DMS 273 treated with DMSO at 0.1 percent for 48 hours (cell line): ENCODE measurements at regions not wholly inside any gene's neighbourhood (a gene's known extent, or its start where the extent isn't known, plus 50 kb on each side); places are given as distances from the start of the nearest gene placed in this dataset.
"Not testable (repeated sequence)": the region's sequence is repeated elsewhere in the genome, so short reads cannot be mapped to it uniquely, and the experiment has no call there.

Experiments
- DNase-seq: peaks from one replicate; lab custom pipeline; 2025; lab: John Stamatoyannopoulos, UW

DNA sequence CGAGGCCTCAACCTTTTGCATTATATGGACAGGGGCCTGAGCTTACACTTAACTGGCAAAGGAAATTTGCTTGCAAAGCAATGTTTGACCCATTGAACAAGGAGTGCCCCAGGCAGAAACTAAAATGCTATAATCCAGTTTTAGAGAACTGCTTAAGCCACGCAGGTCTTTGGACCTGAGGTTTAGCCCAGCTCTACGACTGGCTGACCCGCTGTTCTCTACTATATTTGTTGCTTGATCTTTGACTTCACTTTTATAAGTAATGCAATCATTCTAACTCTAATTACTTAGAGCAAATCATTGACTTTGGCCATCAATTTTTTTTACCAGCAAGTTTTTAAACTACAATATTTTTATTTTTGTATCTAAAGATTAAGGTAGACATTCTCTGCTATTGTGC lies 268.8 kb downstream of the MREG start:
- no peak for DNase-seq

DNA sequence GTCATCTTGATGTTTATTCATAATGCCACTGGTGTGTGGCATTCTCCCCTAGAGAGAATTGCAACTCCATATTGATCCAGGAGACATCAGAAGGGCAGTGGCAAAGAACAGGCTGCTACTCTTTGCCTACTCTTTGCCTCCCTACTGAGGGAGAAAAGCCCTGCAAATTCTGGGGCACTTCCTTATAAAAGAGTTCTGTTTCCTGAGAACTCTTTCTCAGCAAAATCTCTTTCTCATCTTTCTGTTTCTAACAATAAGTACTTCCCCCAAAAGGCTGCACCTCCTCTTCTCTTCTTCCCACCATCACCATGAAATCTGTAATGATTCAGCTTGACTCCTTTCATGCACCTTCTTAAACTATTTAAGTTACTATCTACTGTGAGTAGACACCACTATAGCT lies 270.3 kb downstream of the MREG start:
- DNase-seq: no peak

DNA sequence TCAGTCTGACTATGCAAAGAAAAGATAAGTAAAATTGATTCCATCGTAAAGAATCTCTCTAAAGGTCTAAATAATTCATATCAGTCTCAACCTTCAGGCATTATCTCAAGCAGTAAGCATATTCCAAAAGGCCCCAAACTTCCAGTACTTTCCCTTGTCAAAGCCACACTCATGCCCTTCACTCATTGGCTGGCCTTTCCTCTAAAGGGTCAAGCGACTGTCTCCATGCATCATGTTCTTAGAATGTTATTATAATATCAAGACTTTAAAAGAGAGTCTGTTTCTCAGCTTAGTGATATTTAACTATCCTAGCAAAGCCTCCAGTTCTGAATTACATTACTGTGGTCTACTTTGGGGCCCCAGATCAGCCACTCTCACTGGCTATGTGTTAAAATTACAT lies 271.3 kb downstream of the MREG start:
- DNase-seq: no peak

DNA sequence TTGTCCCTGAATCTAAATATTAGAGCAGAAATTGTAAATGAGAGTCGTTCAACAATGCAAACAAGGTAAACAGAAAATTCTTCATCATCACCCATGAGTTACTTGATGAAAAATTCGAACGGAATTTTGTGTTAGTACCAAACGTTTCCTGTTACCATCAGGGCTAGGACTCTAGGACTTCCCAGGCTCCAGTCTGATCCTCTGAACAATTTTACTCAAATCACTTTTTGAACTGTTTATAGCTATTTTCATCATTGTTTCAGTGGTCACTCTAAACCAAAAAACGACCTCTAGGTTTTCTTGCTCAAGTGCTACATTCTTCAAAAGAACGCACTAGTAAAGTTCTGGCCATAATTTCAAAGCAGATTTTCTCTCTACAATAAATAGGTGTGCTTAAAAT lies 273.3 kb downstream of the MREG start:
- DNase-seq: no peak

DNA sequence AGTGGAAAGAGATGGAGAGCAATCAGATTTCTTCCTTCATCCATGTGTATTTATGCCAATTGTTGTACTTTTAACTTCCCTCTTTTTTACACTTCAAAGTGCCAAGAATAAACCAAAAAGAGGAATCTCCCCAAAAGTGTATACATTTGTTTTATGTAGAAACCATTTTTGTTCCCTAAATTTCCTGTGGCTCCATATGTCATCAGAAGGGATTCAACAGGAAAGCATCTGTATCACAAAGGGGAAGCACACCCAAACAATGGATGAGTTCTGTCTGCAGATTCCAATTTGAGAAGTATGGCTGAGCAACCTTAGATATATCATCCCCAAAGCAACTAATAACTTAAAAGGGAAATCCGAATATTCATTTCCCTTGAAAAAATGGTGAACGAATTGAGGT lies 275.0 kb downstream of the MREG start:
- DNase-seq: no peak

DNA sequence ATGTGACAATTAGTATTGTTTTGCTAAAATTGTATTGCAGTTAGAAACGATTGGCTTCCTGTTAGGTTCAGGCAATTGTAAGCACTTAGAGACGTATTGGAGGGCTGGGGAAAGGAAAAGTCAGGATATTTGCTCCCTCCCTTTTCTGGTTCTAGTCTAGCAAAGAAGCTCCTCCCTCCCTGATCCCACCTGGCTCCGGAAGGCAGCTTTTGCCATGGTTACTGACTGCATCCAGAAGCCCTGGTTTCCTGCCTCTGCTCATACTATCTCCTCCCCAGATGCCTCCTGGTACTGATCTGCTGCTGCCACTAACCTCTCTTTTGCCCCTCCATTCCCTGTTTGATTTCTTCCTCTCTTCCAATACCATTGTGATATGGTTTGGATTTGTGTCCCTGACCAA lies 275.9 kb downstream of the MREG start:
- no peak for DNase-seq

DNA sequence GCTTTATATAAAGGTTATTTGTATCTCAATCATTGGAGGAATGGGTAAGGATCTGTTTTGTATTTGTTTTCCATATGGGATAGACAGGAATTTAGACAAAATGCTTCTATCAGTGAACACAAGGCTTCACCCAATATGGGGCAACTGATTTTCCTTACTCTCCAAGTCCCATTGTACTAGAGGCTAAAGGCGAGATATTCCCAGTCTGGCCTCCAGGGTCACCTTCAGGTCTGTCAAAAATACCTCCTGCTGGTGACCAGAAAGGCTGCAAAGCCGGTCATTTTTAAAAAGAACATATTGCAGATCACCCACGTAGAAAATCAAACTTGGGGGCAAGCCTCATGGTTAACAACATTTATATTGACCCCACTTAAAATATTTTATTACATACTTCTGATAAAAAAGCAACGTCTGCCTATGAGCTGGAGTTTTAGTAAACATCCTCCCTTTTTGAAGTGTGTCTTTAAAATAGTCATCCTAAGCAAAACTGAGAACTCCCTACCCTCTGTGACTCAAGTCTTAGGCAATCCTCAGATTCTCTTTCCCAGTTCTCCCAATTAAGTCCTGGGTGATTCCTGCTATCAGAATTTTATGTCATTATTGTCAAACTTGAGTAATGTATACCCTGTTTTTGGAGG lies 276.6 kb downstream of the MREG start:
- DNase-seq: no peak

DNA sequence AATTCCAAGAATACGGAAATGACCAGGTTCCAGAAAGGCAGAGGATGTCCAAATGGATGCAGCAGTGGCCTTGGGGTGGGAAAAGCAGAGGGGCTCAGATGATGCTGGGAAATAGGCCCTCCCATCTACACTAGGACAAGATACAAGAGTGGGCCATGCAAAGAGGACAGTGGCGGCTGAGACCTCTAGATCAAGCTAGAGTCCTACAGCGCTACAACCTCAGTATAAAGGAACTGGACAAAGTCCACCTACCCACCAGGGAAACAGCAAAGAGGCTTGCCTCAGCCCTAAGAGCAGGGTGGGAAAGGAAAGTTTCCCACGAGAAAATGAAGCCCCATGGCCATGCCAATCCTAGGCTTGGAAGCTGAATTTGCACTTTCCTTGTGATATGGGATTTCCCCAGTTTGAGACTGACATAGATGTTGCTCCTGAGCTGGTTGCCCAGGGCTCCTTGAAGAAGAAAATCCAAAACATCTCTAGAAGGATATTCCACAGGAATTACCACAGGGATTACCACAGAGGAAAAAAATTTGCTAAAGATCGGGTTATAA lies 282.2 kb downstream of the MREG start:
- no peak for DNase-seq

DNA sequence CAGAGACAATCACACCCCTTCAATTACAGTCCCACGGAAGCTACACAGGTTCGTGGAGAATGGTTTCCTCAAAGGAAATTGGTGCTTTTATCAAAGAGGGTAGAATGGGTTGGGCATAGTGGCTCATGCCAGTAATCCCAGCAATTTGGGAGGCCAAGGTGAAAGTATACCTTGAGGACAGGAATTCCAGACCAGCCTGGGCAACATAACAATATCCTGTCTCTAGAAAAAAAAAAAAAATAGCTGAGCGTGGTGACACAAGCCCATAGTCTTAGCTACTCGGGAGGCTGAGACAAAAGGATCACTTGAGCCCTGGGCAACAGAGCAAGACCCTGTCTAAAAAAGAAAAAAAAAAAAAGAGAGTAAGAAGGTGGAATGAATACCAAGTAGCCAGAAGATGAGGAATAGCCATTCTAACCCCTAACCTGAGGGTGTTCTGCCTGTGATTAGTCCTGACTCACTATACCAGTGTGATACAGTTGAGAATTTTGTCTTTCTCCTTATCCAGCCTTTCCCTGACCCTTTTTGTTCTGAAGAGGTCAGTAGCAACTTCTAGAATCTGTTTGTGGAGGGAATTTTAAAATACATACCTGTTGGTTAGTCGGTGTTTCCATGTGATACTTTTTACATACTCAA lies 283.2 kb downstream of the MREG start:
- no peak for DNase-seq

DNA sequence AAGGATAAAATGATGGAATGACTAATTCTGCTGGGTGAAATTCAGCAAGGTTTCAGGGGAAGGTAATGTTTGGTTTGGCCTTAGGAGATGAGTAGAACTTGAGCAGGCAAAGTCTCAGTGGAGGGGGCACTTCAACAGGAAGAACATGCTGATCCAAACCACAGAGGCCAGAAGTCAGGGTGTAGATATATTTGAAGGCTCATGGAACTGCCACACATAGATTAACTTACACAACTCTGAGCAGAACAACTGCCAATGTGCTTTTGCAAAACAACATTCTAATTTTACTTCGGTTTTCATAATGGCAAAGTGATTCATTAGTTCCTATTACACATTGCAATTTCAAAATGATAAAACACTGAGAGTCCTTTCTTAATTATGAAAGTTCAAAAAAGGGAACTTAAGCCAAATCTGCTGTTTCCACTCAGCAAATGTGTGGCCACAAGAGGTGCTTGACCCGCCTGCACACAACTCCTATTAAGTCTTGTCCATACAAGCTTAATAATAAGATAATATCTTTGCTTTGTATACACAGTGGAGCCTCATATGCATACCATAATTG lies 284.8 kb downstream of the MREG start:
- no peak for DNase-seq

DNA sequence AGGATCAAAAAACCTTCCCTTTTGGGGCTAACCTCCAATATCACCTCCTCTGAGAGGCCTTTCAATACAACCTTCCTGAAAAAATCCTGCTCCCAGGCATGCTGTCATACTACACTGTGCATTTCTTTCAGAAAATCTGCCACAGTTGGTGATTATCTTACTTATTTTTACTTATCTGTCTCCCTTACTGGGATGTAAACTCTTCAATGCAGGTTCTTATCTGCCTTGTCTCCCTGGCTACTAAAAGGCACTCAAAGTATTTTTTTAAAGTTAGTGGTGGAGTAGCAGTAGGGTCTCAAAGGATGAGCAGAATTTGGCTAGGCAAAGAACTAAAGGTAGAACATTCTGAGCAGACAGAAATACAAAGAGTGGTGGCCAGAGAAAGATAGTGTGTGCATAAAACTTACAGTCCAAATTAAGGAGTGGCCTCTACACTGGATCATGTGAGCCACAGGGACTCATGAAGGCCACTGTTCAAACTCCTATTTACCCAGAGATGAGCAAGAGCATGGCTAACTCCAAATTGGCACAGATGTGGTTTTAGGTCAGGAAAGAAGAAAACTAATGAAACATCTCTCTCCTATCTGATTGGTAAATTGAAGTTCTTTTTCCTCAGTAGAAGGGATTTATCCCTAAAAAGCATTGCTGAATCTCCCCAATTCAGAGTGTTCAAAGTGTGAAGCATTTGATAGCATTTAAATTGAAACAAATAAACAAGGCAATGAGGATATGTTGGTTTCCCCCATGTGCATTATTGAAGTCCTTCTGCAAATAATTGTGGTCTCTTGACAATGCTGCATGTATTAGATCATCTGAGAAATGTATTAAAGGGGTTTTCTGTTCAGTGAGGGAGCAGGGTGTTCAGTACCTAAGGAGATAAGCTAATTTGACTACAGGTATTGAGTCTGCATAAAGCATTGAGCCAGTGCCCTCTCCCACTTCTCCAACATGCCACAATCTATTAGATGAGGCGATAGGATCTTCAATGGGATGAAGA lies 285.5 kb downstream of the MREG start:
- no peak for DNase-seq

DNA sequence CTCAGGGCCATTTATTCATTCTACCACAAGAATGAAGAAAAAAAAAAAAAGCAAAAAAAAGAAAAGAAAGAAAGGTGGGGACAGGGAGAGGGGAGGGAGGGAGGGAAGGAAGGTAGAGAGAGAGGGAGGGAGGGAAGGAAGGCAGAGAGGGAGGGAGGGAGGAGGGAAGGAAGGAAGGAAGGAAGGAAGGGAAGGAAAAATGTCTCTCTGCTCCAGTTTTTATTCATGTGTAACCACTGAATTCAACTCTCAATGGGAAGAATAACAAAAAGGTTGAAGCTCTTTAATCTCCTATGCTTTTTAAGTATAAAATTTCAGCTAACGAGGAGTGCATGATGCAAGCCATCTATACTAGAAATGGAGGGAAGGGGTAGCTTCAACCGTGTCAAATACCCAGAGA lies 287.3 kb downstream of the MREG start:
- DNase-seq: no peak

DNA sequence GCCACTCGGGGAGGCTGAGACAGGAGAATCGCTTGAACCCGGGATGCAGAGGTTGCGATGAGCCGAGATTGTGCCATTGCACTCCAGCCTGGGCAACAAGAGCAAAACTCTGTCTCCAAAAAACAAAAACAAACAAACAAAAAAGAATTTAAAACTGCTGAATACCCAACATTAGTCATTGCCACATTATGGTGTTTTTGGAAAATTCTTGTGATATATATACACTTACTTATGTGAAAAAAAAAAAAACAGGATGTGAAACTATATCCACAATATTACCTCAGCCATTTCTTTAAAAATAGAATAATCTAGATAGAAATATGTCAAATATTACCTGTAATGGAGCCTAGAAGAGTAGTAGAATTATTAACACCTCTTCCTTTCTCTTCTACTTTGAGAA lies 288.3 kb upstream of the FN1 start:
- DNase-seq: no peak

DNA sequence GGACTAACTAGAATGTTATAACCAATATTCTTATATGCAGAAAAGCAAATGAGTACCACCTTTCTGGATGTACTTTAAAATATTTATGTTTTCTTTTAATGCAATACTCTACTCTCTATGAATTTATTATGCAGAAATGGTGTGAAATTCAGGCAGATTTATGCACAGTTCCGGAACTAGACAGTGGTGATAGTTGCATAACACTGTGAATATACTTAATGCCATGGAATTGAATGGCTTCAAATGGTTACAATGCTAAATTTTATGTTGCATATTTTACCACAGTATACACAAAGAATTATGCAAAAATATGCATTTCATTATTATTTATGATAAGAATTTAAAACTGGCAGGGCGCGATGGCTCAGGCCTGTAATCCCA lies 287.8 kb upstream of the FN1 start:
- no peak for DNase-seq

DNA sequence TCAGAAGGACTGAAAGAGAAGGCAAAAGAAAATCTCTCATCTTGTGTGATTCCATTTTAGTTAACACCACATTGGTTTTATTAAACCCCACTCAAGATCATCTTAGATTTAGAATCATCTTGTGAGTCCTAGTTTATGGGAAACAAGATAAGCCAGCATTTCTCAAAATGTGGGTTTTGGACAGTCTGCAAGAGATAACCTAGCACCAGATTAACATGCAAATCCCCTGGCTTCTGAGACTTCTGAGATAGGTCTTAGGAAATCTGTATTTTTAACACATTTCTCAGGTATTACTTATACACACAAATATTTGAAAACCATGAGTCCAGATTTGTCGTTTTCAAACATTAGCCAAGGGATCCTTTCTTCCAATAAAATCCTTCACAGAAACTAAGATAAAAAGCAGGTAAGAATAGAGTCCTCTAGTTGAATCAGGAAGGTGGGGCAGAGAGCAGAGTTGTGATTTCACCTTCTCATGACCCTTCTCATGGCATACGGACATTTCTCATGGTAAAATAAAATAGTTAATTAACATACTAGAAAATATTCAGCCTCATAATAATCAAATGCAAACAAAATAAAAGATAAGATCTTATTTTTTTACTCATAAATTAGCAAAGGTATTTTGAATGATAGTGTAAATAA lies 287.2 kb upstream of the FN1 start:
- DNase-seq: no peak

DNA sequence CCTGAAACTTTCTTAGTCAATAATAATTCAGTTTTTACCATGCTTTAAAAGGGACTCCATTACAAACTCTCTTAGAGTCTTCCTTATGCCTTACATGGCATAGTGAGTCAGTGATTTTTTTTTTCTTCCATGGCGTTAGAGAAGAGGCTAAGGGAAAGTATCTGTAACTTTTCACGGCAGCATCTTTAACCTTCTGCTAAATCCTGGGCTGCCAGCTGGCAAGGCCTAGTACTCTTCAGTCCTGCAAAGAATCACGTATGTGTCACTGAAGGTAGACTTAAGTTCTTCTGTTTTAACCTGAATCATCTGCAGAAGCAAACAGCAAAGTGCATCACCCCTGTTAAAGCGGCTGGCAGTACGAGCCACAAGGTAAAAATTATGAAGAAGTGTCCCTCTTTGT lies 286.3 kb upstream of the FN1 start:
- no peak for DNase-seq

DNA sequence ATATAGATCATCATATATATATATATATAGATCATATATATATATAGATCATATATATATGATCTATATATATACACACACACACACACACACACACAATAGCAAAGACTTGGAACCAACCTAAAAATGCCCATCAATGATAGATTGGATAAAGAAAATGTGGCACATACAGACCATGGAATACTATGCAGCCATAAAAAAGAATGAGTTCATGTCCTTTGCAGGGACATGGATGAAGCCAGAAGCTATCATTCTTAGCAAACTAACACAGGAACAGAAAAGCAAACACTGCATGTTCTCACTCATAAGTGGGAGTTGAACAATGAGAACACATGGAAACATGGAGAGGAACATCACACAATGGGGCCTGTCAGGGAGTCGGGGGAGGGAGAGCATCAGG lies 285.6 kb upstream of the FN1 start:
- DNase-seq: not testable (repeated sequence)

DNA sequence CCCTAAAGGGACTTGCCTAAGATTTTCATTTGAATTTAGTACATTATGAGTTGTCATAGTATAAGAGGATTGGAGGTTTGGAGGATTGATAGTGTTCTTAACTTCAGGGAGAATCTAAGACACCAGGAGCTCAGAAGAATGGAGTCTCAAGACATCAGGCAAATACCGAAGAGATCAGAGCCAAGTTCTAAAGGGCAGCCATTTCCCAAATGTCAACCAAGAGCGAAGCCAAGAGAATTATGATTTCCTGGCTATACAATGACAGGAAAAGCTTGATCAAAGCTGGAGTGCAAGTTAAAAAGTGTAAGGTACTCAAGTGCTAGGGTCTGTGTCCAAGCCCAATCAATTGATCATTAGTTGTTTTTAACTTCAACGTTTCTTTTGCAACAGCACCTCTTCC lies 283.0 kb upstream of the FN1 start:
- DNase-seq: no peak

DNA sequence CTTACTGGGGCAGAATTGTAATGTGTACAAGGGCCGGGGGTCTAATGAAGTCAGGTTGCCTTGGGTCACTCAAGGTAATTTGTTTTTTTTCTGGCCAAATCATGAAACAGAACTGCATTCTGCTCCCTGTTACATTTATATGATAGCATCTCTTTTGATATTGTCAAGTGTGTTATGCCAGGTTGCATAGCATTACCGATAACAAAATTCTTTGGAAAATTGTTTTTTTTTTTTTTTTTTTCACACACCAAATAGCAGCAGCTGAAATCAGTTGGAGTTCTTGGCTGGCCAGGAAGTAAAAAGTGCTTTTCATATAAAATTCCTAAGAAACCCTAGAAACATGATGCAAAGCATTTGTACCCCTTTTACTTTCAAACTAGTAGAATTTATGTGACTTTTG lies 282.6 kb upstream of the FN1 start:
- DNase-seq: no peak

DNA sequence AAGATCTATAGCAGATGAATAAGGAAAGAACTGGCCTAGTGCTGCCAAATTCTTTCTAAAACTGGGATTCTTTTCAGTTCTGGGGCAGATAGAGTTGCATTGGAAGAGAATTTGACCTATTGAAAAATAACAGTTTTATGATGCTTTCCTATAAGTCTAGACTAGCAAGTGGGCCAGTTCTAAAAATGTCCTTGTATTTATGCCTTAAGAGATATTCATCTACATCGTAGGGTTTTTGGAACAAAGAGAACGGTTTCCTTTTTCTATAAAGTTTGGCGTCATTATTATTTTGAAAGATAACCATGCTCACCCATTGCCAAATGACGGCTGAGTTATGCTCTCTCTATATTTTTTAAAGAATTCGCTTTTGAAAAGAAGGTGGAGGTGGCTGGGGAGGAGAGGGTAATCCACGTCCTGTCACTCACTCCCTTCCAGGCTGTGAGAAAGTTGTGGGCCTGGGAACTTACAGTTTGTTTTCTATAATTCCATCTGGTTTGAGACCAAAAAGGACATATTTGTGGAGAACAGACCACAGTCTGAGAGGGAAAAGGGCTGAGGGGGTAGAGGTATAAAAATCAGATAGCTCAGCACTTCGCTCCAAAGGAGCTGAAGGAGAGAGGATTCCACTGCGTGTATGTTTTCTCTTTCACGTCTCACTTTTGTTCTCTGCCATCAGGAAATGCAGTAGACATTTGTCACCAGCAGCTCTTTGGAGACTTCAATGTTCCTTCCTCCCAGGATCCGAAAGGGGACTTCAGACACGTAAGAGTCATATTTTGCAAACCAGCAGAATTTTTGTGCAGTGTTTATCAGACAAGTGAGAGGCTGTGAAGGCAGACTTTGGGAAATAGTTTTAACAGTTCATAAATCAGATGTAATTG lies 281.9 kb upstream of the FN1 start:
- no peak for DNase-seq

DNA sequence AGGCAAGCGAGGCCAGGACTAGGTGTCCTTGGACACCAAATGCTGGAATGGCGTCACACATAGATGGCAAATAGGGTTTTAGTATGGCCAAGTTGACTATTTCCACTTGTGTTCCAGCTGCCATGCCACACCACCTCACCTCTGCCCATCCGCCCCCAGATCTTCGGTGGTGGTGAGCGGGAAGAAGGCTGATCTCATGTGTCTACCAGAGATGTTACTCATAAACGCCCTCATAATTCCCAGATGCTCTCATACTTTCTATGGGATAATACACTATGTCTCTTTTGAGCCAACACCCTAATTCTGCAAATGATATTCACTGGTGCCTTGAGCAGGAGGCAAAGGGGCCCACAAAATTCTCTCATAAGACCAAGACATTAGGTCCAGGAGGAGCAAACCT lies 281.1 kb upstream of the FN1 start:
- DNase-seq: no peak
